ENCODE measurements at regions not wholly inside any gene's neighbourhood (a gene's known extent, or its start where the extent isn't known, plus 50 kb on each side); places are given as distances from the start of the nearest gene placed in this dataset.

DNA sequence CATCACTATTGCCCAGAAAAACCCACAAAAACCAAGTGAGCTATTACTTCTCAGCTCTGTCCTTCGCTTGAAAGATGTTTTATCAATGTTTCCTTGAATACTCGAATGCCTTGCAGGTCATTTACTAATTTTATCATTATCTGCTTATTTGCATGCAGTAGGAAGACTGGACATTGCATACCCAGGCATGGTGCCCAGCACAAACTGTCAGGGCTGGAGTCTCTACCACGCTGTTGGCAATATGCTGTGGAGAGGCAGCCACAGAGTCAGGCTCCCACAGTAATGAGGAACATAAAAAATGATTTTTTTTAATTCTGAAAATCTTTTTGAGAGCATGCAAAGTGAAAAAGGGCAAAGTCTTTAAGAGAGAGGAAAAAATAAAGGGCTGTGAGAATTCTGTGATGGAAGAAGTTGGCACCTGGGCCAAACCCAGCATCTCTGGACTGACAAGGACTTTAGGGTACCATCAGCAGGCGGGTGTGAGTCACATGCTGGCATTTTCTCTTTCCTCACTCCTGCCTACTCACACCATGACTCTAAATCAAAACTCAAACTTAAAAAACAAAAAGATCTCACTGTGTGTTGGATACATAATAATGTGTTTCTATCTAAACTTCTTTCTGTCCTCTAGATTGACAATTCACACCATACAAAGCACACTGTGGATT, 709.8 kb upstream of the FANCL start:
- Mint-ChIP-seq H3K9me3 (no peaks in the 10 kb centered on the region), H3K27ac (peak overlapping the region; percentile 75), H3K27me3 (ENCODE audit: low read depth) (no peaks in the 10 kb centered on the region), H3K4me1 (peaks cover 42% of the 10 kb centered on the region), H3K36me3 (no peaks in the 10 kb centered on the region), H3K4me3 (no peak overlapping the region)
- TF ChIP-seq, protein P1, sequence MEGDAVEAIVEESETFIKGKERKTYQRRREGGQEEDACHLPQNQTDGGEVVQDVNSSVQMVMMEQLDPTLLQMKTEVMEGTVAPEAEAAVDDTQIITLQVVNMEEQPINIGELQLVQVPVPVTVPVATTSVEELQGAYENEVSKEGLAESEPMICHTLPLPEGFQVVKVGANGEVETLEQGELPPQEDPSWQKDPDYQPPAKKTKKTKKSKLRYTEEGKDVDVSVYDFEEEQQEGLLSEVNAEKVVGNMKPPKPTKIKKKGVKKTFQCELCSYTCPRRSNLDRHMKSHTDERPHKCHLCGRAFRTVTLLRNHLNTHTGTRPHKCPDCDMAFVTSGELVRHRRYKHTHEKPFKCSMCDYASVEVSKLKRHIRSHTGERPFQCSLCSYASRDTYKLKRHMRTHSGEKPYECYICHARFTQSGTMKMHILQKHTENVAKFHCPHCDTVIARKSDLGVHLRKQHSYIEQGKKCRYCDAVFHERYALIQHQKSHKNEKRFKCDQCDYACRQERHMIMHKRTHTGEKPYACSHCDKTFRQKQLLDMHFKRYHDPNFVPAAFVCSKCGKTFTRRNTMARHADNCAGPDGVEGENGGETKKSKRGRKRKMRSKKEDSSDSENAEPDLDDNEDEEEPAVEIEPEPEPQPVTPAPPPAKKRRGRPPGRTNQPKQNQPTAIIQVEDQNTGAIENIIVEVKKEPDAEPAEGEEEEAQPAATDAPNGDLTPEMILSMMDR (IDR thresholded peaks at IDR 0.05; ENCODE audit: unreplicated experiment): no peak
- DNase-seq (ENCODE audit: low spot score in 2 of 2, unreplicated experiment in 2 of 2): no peak

DNA sequence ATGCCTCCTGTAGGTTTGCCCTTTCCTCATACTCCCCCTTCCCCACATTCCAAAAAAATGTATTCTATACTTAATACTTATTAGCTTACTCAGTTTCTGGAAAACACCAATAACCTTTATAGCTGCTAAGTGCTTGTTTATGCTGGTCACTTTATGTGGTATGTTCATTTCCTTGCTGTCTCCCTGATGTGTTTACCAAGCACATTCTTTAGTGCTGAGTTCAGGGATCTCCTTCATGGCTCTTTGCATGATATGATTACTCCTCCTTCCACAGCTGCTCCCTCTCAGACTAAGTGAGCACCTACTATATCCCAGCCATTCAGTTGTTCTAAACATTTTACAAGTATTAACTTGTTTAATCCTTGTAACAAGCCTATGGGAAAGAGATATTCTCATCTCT, 698.3 kb upstream of the FANCL start:
- Mint-ChIP-seq H3K27me3 (ENCODE audit: low read depth) (no peaks in the 10 kb centered on the region), H3K36me3 (peaks cover 25% of the 10 kb centered on the region), H3K27ac (no peak overlapping the region), H3K4me1 (peaks cover 24% of the 10 kb centered on the region), H3K4me3 (no peak overlapping the region), H3K9me3 (peaks cover 34% of the 10 kb centered on the region)
- TF ChIP-seq, protein P1 (IDR thresholded peaks at IDR 0.05; ENCODE audit: unreplicated experiment): no peak
- no peak for DNase-seq (ENCODE audit: low spot score in 2 of 2, unreplicated experiment in 2 of 2)

DNA sequence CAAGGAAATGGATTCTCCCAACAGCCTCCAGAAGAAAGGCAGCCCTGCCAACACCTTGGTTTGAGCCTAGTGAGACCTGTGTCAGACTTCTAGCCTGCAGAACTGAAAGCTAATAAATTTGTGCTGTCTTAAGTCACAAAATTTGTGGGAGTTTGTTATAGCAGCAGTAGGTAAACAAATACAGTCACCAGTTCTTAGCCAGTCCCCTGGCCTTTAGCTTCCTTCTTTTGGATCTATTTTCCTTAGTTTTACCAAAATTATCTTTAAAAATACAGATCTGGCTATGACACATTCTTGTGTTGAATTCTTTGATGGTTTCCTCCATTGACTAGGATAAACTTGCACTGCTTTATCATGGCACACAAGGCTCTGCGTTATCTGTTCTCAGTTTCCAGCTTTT, 697.9 kb upstream of the FANCL start:
- Mint-ChIP-seq H3K27me3 (ENCODE audit: low read depth) (no peaks in the 10 kb centered on the region), H3K9me3 (peaks cover 30% of the 10 kb centered on the region), H3K4me3 (no peak overlapping the region), H3K4me1 (peaks cover 28% of the 10 kb centered on the region), H3K27ac (no peak overlapping the region), H3K36me3 (peaks cover 22% of the 10 kb centered on the region)
- TF ChIP-seq, protein P1 (IDR thresholded peaks at IDR 0.05; ENCODE audit: unreplicated experiment): no peak
- DNase-seq (ENCODE audit: low spot score in 2 of 2, unreplicated experiment in 2 of 2): no peak

DNA sequence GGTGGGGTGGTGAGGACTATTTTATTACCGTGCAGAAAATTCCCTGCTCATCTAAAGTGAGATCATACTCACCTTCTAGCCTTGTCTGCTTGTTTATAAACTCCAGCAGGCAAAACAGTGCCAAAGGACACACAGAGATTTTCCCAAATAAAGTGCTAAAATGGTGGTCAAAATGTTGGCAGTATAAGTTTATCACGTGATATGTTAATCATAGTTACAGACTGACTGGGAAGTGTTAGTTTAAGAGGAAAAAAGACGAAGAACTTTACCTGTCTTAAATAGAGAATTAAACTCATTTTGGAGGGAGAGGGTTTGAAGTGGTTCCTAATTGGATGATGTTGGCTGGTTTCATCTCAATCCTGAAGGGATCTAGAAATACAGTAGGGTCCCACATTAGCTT, 691.7 kb upstream of the FANCL start:
- H3K27me3 Mint-ChIP-seq (ENCODE audit: low read depth): no peaks in the 10 kb centered on the region
- TF ChIP-seq, protein P1 (IDR thresholded peaks at IDR 0.05; ENCODE audit: unreplicated experiment): no peak
- H3K4me1 Mint-ChIP-seq: peaks cover 58% of the 10 kb centered on the region
- H3K9me3 Mint-ChIP-seq: no peaks in the 10 kb centered on the region
- no peak overlapping the region for H3K4me3 Mint-ChIP-seq
- no peaks in the 10 kb centered on the region for H3K36me3 Mint-ChIP-seq
- no peak for DNase-seq (ENCODE audit: low spot score in 2 of 2, unreplicated experiment in 2 of 2)
- no peak overlapping the region for H3K27ac Mint-ChIP-seq

DNA sequence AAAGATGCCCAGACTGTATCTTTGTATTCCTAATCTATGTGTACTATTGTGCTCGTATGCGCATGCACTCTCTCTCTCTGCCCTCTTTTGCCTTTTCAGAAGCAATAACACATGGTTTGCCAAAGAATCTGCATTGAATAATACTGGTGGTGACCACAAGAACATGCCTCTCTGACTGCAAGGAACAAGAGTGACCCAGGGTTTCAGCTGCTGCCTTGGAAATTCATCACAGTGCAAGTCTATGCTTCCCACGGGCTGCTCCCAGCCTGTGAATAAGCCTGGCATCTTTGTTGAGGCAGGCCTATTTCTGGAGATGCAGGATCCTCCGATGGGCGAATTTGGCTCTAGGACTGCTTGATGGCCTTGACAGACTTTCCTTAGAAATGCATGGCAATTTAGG, 689.4 kb upstream of the FANCL start:
- no peak overlapping the region for H3K4me3 Mint-ChIP-seq
- TF ChIP-seq, protein P1 (IDR thresholded peaks at IDR 0.05; ENCODE audit: unreplicated experiment): no peak
- H3K27ac Mint-ChIP-seq: no peak overlapping the region
- no peaks in the 10 kb centered on the region for H3K27me3 Mint-ChIP-seq (ENCODE audit: low read depth)
- peaks cover 3% of the 10 kb centered on the region for H3K9me3 Mint-ChIP-seq
- H3K4me1 Mint-ChIP-seq: peaks cover 48% of the 10 kb centered on the region
- no peak for DNase-seq (ENCODE audit: low spot score in 2 of 2, unreplicated experiment in 2 of 2)
- H3K36me3 Mint-ChIP-seq: peaks cover 3% of the 10 kb centered on the region

DNA sequence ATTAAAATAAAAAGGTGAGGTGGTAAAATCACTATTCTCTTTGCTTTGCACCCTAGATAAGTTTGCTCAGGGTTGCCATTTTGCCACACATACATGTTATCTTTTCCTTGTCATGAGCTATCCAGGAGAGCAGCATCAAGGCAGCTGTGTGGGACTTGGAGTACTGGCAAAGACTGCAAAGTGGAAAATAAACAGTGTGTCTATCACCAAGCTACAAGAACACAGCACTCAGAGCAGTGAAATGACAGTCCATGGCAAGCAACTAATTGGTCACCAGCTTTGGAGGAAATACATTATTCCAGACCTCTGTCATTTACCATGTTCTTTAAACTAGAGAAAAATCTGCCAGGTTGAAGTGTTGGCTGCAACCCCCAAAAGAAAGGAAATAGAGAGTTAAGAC, 687.8 kb upstream of the FANCL start:
- Mint-ChIP-seq H3K4me1 (peaks cover 44% of the 10 kb centered on the region), H3K9me3 (peaks cover 13% of the 10 kb centered on the region), H3K27me3 (ENCODE audit: low read depth) (no peaks in the 10 kb centered on the region), H3K36me3 (peaks cover 6% of the 10 kb centered on the region), H3K27ac (no peak overlapping the region), H3K4me3 (no peak overlapping the region)
- no peak for DNase-seq (ENCODE audit: low spot score in 2 of 2, unreplicated experiment in 2 of 2)
- TF ChIP-seq, protein P1 (IDR thresholded peaks at IDR 0.05; ENCODE audit: unreplicated experiment): no peak

All from mesothelial cell of epicardium (in vitro differentiated cells).